H1 (cell line): ENCODE measurements at regions not wholly inside any gene's neighbourhood (a gene's known extent, or its start where the extent isn't known, plus 50 kb on each side); places are given as distances from the start of the nearest gene placed in this dataset.

Experiments used
- CTCF ChIA-PET: fragments of 300-600 bp; sonication (Branson Sonifier 250); formaldehyde crosslinking; loops from one replicate; lab custom pipeline; 2021; ENCODE audit not compliant: partially characterized antibody; lab: Charles Lee
- POLR2A ChIA-PET: fragments of 300-600 bp; sonication (Branson Sonifier 250); formaldehyde crosslinking; loops from one replicate; lab custom pipeline; 2021; ENCODE audit warnings: inconsistent platforms; ENCODE audit not compliant: partially characterized antibody; lab: Charles Lee
- DNase-seq, 2 experiments: peaks; one replicate each; pipeline versions ENCODE4 v3.0.0 to v3.0.0-alpha.2; 2010 to 2022; ENCODE audit warnings: low spot score in 2 of 2, low read depth in 1 of 2, mixed read lengths in 1 of 2
- FAIRE-seq: peaks from 2 replicates; lab custom pipeline; 2011; peaks lifted over from hg19 to GRCh38; lab: Jason Lieb, UNC
- H2AFZ ChIP-seq: 2 replicates; pipeline ENCODE4 v1.8.1; 2012; ENCODE audit warnings: low read length, inconsistent platforms
- H2AK5ac ChIP-seq: 2 replicates; pipeline ENCODE4 v1.6.1; 2013; ENCODE audit warnings: low read depth, low read length
- H2BK120ac ChIP-seq: replicated peaks from 2 replicates; pipeline ENCODE3; 2013; ENCODE audit warnings: low read depth, low read length, inconsistent platforms
- H2BK12ac ChIP-seq: 2 replicates; pipeline ENCODE4 v1.6.1; 2013; ENCODE audit warnings: low read depth, low read length
- H2BK15ac ChIP-seq: 2 replicates; pipeline ENCODE4 v1.6.1; 2013; ENCODE audit warnings: low read length
- H2BK20ac ChIP-seq: 2 replicates; pipeline ENCODE4 v1.6.1; 2013; ENCODE audit warnings: low read length
- H2BK5ac ChIP-seq: 2 replicates; pipeline ENCODE4 v1.6.1; 2013; ENCODE audit warnings: low read depth, low read length
- H3K14ac ChIP-seq: 2 replicates; pipeline ENCODE4 v1.6.1; 2013; ENCODE audit warnings: inconsistent platforms; ENCODE audit not compliant: insufficient read length
- H3K18ac ChIP-seq: 2 replicates; pipeline ENCODE4 v1.6.1; 2013; ENCODE audit warnings: low read length; ENCODE audit errors: extremely low read depth
- H3K23ac ChIP-seq: 2 replicates; pipeline ENCODE4 v1.6.1; 2013; ENCODE audit warnings: inconsistent platforms; ENCODE audit not compliant: insufficient read length
- H3K23me2 ChIP-seq: 2 replicates; pipeline ENCODE4 v1.6.1; 2013; ENCODE audit warnings: low read depth, low read length
- H3K27ac ChIP-seq: 2 replicates; pipeline ENCODE4 v1.6.1; 2011; ENCODE audit warnings: low read depth, low read length, inconsistent platforms
- H3K27me3 ChIP-seq, 4 experiments: replicated peaks in 1 of 4; 1 replicate in 1 of 4; 2 replicates in 3 of 4; pipeline versions ENCODE4 v1.6.1 to v1.8.1; 2011 to 2013; ENCODE audit warnings: low read length in 3 of 4, mild to moderate bottlenecking in 3 of 4, inconsistent platforms in 2 of 4, mixed read lengths in 2 of 4, moderate library complexity in 1 of 4; ENCODE audit not compliant: control insufficient read depth in 3 of 4, insufficient read depth in 3 of 4; ENCODE audit errors: extremely low read depth in 1 of 4
- H3K36me3 ChIP-seq, 4 experiments: 2 replicates each; pipeline versions ENCODE4 v1.6.1 to v1.8.1; 2011 to 2013; ENCODE audit warnings: mild to moderate bottlenecking in 4 of 4, low read length in 3 of 4, moderate library complexity in 2 of 4, control low read depth in 1 of 4, inconsistent platforms in 1 of 4; ENCODE audit not compliant: insufficient read depth in 4 of 4, control insufficient read depth in 2 of 4
- H3K4ac ChIP-seq: replicated peaks from 2 replicates; pipeline ENCODE3; 2013; ENCODE audit warnings: low read length, low read depth, mixed read lengths, inconsistent platforms; ENCODE audit not compliant: insufficient read length
- H3K4me1 ChIP-seq, 4 experiments: replicated peaks in 1 of 4; 1 replicate in 1 of 4; 2 replicates in 3 of 4; pipeline versions ENCODE4 v1.6.1 to v1.8.1; 2011 to 2013; ENCODE audit warnings: low read length in 3 of 4, inconsistent platforms in 2 of 4, mixed read lengths in 1 of 4; ENCODE audit not compliant: insufficient read depth in 4 of 4, control insufficient read depth in 3 of 4
- H3K4me2 ChIP-seq, 2 experiments: 2 replicates each; pipeline versions ENCODE4 v1.6.1 to v1.8.1; 2011 to 2013; ENCODE audit warnings: low read depth in 2 of 2, low read length in 2 of 2, control low read depth in 1 of 2, inconsistent platforms in 1 of 2, mild to moderate bottlenecking in 1 of 2; ENCODE audit not compliant: insufficient read depth in 1 of 2
- H3K4me3 ChIP-seq, 4 experiments: fragments of 200-600, 300-600 bp in 1 of 4; sonication (generic), shearing (Covaris generic), sonication (Bioruptor Twin) in 1 of 4; 2 replicates each; pipeline versions ENCODE4 v1.5.1 to v1.8.1; 2011 to 2016; ENCODE audit warnings: low read length in 4 of 4, low read depth in 3 of 4, control low read depth in 2 of 4, inconsistent platforms in 2 of 4, mild to moderate bottlenecking in 2 of 4, mixed read lengths in 1 of 4, moderate library complexity in 1 of 4; ENCODE audit not compliant: insufficient read depth in 2 of 4; ENCODE audit errors: extremely low read depth in 1 of 4
- H3K56ac ChIP-seq: replicated peaks from 2 replicates; pipeline ENCODE3; 2013; ENCODE audit warnings: low read depth, mild to moderate bottlenecking, mixed read lengths, low read length, inconsistent platforms; ENCODE audit not compliant: insufficient read length
- H3K79me1 ChIP-seq: 2 replicates; pipeline ENCODE4 v1.6.1; 2013; ENCODE audit warnings: low read depth, low read length, control low read depth
- H3K79me2 ChIP-seq, 2 experiments: 2 replicates each; pipeline versions ENCODE4 v1.6.1 to v1.8.1; 2012 to 2013; ENCODE audit warnings: low read length in 2 of 2, mild to moderate bottlenecking in 2 of 2, inconsistent platforms in 1 of 2; ENCODE audit not compliant: insufficient read depth in 2 of 2, control insufficient read depth in 1 of 2
- H3K9ac ChIP-seq, 4 experiments: replicated peaks in 1 of 4; 1 replicate in 1 of 4; 2 replicates in 3 of 4; pipeline versions ENCODE4 v1.6.1 to v1.8.1; 2011 to 2013; ENCODE audit warnings: low read depth in 3 of 4, low read length in 3 of 4, control low read depth in 2 of 4, mild to moderate bottlenecking in 2 of 4, moderate library complexity in 2 of 4, inconsistent platforms in 1 of 4; ENCODE audit errors: extremely low read depth in 1 of 4
- H3K9me3 ChIP-seq, 2 experiments: 2 replicates each; pipeline versions ENCODE4 v1.6.1 to v1.8.1; 2012 to 2013; ENCODE audit warnings: mild to moderate bottlenecking in 2 of 2, moderate library complexity in 2 of 2, control low read depth in 1 of 2, inconsistent platforms in 1 of 2, low read depth in 1 of 2, low read length in 1 of 2, mixed read lengths in 1 of 2; ENCODE audit not compliant: insufficient read depth in 2 of 2
- H4K20me1 ChIP-seq, 2 experiments: replicated peaks in 1 of 2; 2 replicates each; pipeline versions ENCODE3 to v1.8.1; 2011 to 2013; ENCODE audit warnings: inconsistent platforms in 2 of 2, low read length in 2 of 2, mild to moderate bottlenecking in 1 of 2; ENCODE audit not compliant: insufficient read depth in 2 of 2, control insufficient read depth in 1 of 2
- H4K5ac ChIP-seq: 2 replicates; pipeline ENCODE4 v1.6.1; 2013; ENCODE audit warnings: low read length, low read depth, mixed read lengths, inconsistent platforms; ENCODE audit not compliant: insufficient read length
- H4K8ac ChIP-seq: 2 replicates; pipeline ENCODE4 v1.8.0; 2013; ENCODE audit warnings: mild to moderate bottlenecking, moderate library complexity, low read length, inconsistent platforms; ENCODE audit not compliant: insufficient read depth; ENCODE audit errors: extremely low read depth
- H4K91ac ChIP-seq: replicated peaks from 2 replicates; pipeline ENCODE3; 2013; ENCODE audit warnings: low read length, mixed read lengths, inconsistent platforms; ENCODE audit not compliant: insufficient read length
- ASH2L ChIP-seq: fragments of 200-600, 300-600 bp; sonication (generic); IDR thresholded peaks from one replicate; pipeline ENCODE4 v1.7.1; 2017; ENCODE audit warnings: low read length
- BACH1 ChIP-seq: IDR thresholded peaks from 2 replicates; pipeline ENCODE4 v1.6.1; 2012; ENCODE audit warnings: low read length, improper control_type of control experiment
- BRCA1 ChIP-seq: IDR thresholded peaks from 2 replicates; pipeline ENCODE4 v1.6.1; 2012; ENCODE audit warnings: low read depth, low read length, improper control_type of control experiment
- CTBP2 ChIP-seq: IDR thresholded peaks from 2 replicates; pipeline ENCODE4 v1.7.0; 2011; ENCODE audit warnings: borderline replicate concordance, mild to moderate bottlenecking, moderate library complexity, mixed read lengths, low read length; ENCODE audit not compliant: insufficient read depth, insufficient read length
- GABPA ChIP-seq: IDR thresholded peaks from 2 replicates; pipeline ENCODE4 v1.6.1; 2011; ENCODE audit warnings: mild to moderate bottlenecking, low read length, moderate library complexity, borderline replicate concordance; ENCODE audit not compliant: insufficient read depth
- KDM1A ChIP-seq: fragments of 200-600, 300-600 bp; sonication (generic); IDR thresholded peaks from 2 replicates; pipeline ENCODE4 v1.7.1; 2016; ENCODE audit warnings: mild to moderate bottlenecking, low read length, borderline replicate concordance
- MAX ChIP-seq: IDR thresholded peaks from 2 replicates; pipeline ENCODE4 v1.6.1; 2012; ENCODE audit warnings: inconsistent platforms
- NANOG ChIP-seq: IDR thresholded peaks from 2 replicates; pipeline ENCODE4 v1.6.1; 2011; ENCODE audit warnings: low read length, low read depth, mild to moderate bottlenecking, inconsistent platforms; ENCODE audit not compliant: insufficient read depth, poor library complexity, severe bottlenecking
- SP1 ChIP-seq: IDR thresholded peaks from 2 replicates; pipeline ENCODE4 v1.6.1; 2011; ENCODE audit warnings: low read depth, low read length
- WGBS, 2 experiments: shearing (Covaris generic) in 1 of 2; methylation state at CpG; one replicate each; pipeline versions ENCODE4 v1.1.6 to v1.1.7; 2013 to 2015; ENCODE audit warnings: low lambda C conversion rate in 2 of 2, mixed read lengths in 2 of 2, inconsistent platforms in 1 of 2, low coverage in 1 of 2, missing lambda C conversion rate in 1 of 2; ENCODE audit not compliant: insufficient replicate concordance in 2 of 2, insufficient coverage in 1 of 2, insufficient read length in 1 of 2; ENCODE audit errors: extremely low coverage in 1 of 2, missing lambda C conversion rate in 1 of 2; 5-methylcytosine and 5-hydroxymethylcytosine counted together

DNA sequence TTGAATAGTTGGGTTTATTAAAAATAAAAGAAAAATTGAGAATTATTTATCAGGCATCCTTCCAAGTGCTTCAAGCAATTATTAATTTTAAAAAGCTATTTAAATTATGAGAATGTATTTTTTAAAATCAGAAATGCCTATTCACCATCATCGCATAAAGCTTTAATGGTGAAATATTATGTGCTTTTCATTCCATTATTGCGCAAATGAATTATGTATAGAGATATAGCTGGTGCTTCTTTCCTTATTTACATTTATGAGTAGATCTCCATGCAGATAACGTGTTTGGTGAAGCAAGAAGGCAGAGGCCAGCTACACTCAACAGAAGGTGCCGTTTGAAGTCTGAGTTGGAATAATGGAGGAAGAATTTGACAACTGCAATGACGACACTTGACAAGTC is 549.1 kb upstream of the DPP6 start:
- peaks cover 22 to 45% of the 10 kb centered on the region in 2 experiments for H3K9me3 ChIP-seq

More for the DNA sequence above, 549.1 kb upstream of the DPP6 start:
- no peak overlapping the region for H2AFZ ChIP-seq
- no peak overlapping the region for H3K4me3 ChIP-seq
- no peak overlapping the region for H3K27ac ChIP-seq
- H3K18ac ChIP-seq, result no peak overlapping the region
- ChIA-PET POLR2A (no interaction called here), CTCF (no interaction called here)
- H4K91ac ChIP-seq, result no peak overlapping the region
- H3K23ac ChIP-seq, result no peak overlapping the region
- H3K27me3 ChIP-seq, result no peaks in the 10 kb centered on the region
- no peaks in the 10 kb centered on the region for H3K23me2 ChIP-seq
- no peak overlapping the region for H2BK5ac ChIP-seq
- H2AK5ac ChIP-seq, result no peak overlapping the region
- H3K4me1 ChIP-seq, result no peaks in the 10 kb centered on the region
- no peaks in the 10 kb centered on the region for H3K79me1 ChIP-seq
- H3K79me2 ChIP-seq, result no peaks in the 10 kb centered on the region
- H4K20me1 ChIP-seq, result no peaks in the 10 kb centered on the region
- no peak overlapping the region for H3K14ac ChIP-seq
- H2BK20ac ChIP-seq, result no peak overlapping the region
- no peaks in the 10 kb centered on the region for H3K36me3 ChIP-seq
- H2BK15ac ChIP-seq, result no peak overlapping the region
- no peak for FAIRE-seq
- no peak overlapping the region for H2BK120ac ChIP-seq
- no peak overlapping the region for H3K4me2 ChIP-seq
- no peak overlapping the region for H2BK12ac ChIP-seq
- H3K56ac ChIP-seq, result no peak overlapping the region
- WGBS, 2 experiments, result 83% methylated on average over 5 of the region's 5 CpGs; no CpG with 5 or more reads in 1 of the 2 experiments
- H3K9ac ChIP-seq, result no peak overlapping the region
- TF ChIP-seq GABPA (no peak), ASH2L (no peak), SP1 (no peak), CTBP2 (no peak), MAX (no peak), NANOG (no peak), BACH1 (no peak), BRCA1 (no peak), KDM1A (no peak)
- no peak for DNase-seq
- H4K8ac ChIP-seq, result no peak overlapping the region
- H3K4ac ChIP-seq, result no peak overlapping the region
- no peak overlapping the region for H4K5ac ChIP-seq
